CD4-positive, alpha-beta memory T cell (primary cell): ENCODE measurements at regions not wholly inside any gene's neighbourhood (a gene's known extent, or its start where the extent isn't known, plus 50 kb on each side); places are given as distances from the start of the nearest gene placed in this dataset.

ENCODE experiments used
- CTCF ChIA-PET: fragments of 350-600 bp; sonication (Branson Sonifier 250); formaldehyde crosslinking; loops from one replicate; lab custom pipeline; 2021; ENCODE audit warnings: inconsistent platforms; ENCODE audit not compliant: partially characterized antibody; lab: Charles Lee
- POLR2A ChIA-PET: fragments of 350-600 bp; sonication (Branson Sonifier 250); formaldehyde crosslinking; loops from one replicate; lab custom pipeline; 2021; ENCODE audit not compliant: partially characterized antibody; lab: Charles Lee
- DNase-seq, 5 donors: peaks; one replicate each; pipeline versions ENCODE4 v3.0.0 to v3.0.0-alpha.2; 2020 to 2022; ENCODE audit warnings: mixed read lengths in 1 of 5
- H3K27ac ChIP-seq: one replicate; pipeline ENCODE4 v1.7.0; 2013; ENCODE audit warnings: low read depth, low read length
- H3K27me3 ChIP-seq: 2 replicates; pipeline ENCODE4 v1.7.0; 2013; ENCODE audit warnings: mild to moderate bottlenecking, low read length, moderate library complexity; ENCODE audit not compliant: insufficient read depth
- H3K36me3 ChIP-seq: 2 replicates; pipeline ENCODE4 v1.7.0; 2013; ENCODE audit warnings: mild to moderate bottlenecking, low read length, moderate library complexity; ENCODE audit not compliant: insufficient read depth
- H3K4me1 ChIP-seq: 2 replicates; pipeline ENCODE4 v1.7.0; 2013; ENCODE audit warnings: mild to moderate bottlenecking, low read length, moderate library complexity; ENCODE audit not compliant: insufficient read depth
- H3K4me3 ChIP-seq, 2 donors: one replicate each; pipeline ENCODE4 v1.7.0; 2013; ENCODE audit warnings: low read length in 2 of 2, mild to moderate bottlenecking in 1 of 2
- H3K9me3 ChIP-seq, 2 donors: one replicate each; pipeline ENCODE4 v1.7.0; 2013; ENCODE audit warnings: low read length in 2 of 2, control low read depth in 1 of 2; ENCODE audit not compliant: control insufficient read depth in 1 of 2
- H3K27ac Mint-ChIP-seq, 7 donors: one replicate each; pipeline ENCODE4 v1.8.0; 2020 to 2021; ENCODE audit warnings: mixed read lengths in 7 of 7, mild to moderate bottlenecking in 6 of 7, inconsistent platforms in 3 of 7, moderate library complexity in 3 of 7
- H3K27me3 Mint-ChIP-seq, 2 donors: one replicate each; pipeline ENCODE4 v1.8.0; 2020 to 2021; ENCODE audit warnings: mixed read lengths in 2 of 2
- H3K36me3 Mint-ChIP-seq, 2 donors: one replicate each; pipeline ENCODE4 v1.8.0; 2020 to 2021; ENCODE audit warnings: mixed read lengths in 2 of 2, inconsistent platforms in 1 of 2, mild to moderate bottlenecking in 1 of 2
- H3K4me1 Mint-ChIP-seq, 4 donors: one replicate each; pipeline ENCODE4 v1.8.0; 2020 to 2021; ENCODE audit warnings: mixed read lengths in 4 of 4, mild to moderate bottlenecking in 1 of 4
- H3K4me3 Mint-ChIP-seq, 8 donors: one replicate each; pipeline ENCODE4 v1.8.0; 2020 to 2021; ENCODE audit warnings: mixed read lengths in 8 of 8, mild to moderate bottlenecking in 7 of 8, moderate library complexity in 6 of 8, inconsistent platforms in 3 of 8
- H3K9me3 Mint-ChIP-seq, 8 donors: one replicate each; pipeline ENCODE4 v1.8.0; 2020 to 2021; ENCODE audit warnings: mixed read lengths in 8 of 8, mild to moderate bottlenecking in 5 of 8, inconsistent platforms in 3 of 8, moderate library complexity in 1 of 8
- intact Hi-C: fragments of 100-400 bp; cut with micrococcal nuclease; formaldehyde crosslinking; loops from one replicate; pipeline ENCODE4 v1.15.1; 2023

DNA sequence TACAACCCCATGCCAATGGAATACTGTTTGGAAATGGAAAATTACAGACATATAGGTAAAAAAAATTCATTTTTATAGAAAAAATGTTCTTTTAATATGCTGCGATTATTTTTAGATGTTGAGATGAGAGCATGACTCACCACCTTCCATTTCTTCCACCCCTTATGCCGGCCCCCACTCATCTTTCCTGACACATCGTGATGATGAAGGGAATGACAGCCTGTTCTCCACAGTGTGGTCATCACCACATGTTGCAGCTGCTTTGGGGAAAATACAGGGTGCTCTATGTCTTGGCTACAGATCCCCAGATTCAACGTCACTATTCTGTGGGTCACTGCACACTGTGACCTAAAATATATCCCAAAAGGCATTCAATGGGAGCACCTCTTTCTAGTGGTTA, 916.2 kb downstream of the METTL15 start:
- intact Hi-C loops = no loop called here
- Histone ChIP-seq H3K9me3 (no peaks in the 10 kb centered on the region), H3K27ac (no peak overlapping the region), H3K27me3 (no peaks in the 10 kb centered on the region), H3K4me3 (no peak overlapping the region), H3K4me1 (no peaks in the 10 kb centered on the region), H3K36me3 (no peaks in the 10 kb centered on the region)
- Mint-ChIP-seq H3K36me3 (no peaks in the 10 kb centered on the region), H3K9me3 (peaks cover 6 to 42% (median 18%) of the 10 kb centered on the region in 8 donors), H3K4me1 (no peaks in the 10 kb centered on the region), H3K27ac (no peak overlapping the region), H3K27me3 (no peaks in the 10 kb centered on the region), H3K4me3 (no peak overlapping the region)
- no peak for DNase-seq
- ChIA-PET CTCF (no interaction called here), POLR2A (no interaction called here)

DNA sequence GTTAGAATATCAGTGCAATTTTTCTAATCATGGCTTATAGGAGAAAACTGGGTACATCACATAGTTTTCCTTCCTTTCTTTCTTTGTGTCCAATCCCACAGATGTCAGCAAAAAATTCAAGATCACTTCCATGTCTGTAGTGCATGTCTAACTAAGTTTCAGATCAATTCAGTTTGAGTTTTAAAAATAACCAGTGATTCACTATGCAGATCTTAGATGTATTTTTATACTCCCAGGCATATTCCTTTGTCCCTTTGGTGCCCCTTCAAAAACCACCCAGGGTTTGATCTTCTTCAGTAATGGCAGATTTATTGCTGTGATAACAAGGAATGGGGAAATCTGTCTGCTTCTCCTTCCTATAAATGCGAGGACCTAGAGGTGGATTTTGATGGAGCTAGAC, 915.6 kb downstream of the METTL15 start:
- no peaks in the 10 kb centered on the region for H3K27me3 Mint-ChIP-seq
- no peaks in the 10 kb centered on the region for H3K4me1 ChIP-seq
- peaks cover 2 to 35% (median 12%) of the 10 kb centered on the region in 8 donors for H3K9me3 Mint-ChIP-seq
- ChIA-PET CTCF (no interaction called here), POLR2A (no interaction called here)
- no peaks in the 10 kb centered on the region for H3K36me3 Mint-ChIP-seq
- H3K27ac ChIP-seq = no peak overlapping the region
- no peaks in the 10 kb centered on the region for H3K4me1 Mint-ChIP-seq
- no peaks in the 10 kb centered on the region for H3K27me3 ChIP-seq
- no peaks in the 10 kb centered on the region for H3K36me3 ChIP-seq
- H3K4me3 ChIP-seq = no peak overlapping the region
- DNase-seq = no peak
- intact Hi-C loops = no loop called here
- H3K27ac Mint-ChIP-seq = no peak overlapping the region
- no peak overlapping the region for H3K4me3 Mint-ChIP-seq
- no peaks in the 10 kb centered on the region for H3K9me3 ChIP-seq

DNA sequence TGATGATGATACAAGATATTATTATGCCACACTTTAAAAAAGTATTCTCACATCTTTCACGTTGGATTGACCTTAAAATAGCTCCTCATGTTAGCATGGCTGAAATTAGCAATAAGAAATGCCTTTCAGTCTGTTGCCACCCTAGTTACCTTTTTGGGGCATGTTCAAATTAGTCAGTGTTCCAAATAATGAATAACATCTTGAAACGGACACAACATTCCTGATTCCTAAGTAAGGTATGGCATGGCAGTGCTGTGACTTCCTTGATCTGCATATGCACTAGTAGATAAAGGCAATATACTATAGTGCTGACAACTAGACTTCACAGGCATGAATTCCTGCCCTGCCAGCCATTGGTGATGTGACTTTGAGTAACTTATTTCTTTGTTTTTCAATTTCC, 914.5 kb downstream of the METTL15 start:
- H3K4me3 ChIP-seq = no peak overlapping the region
- Mint-ChIP-seq H3K4me3 (no peak overlapping the region), H3K27ac (no peak overlapping the region), H3K36me3 (no peaks in the 10 kb centered on the region), H3K4me1 (no peaks in the 10 kb centered on the region), H3K9me3 (peaks cover 2 to 30% (median 11%) of the 10 kb centered on the region in 8 donors), H3K27me3 (no peaks in the 10 kb centered on the region)
- ChIA-PET POLR2A (no interaction called here), CTCF (no interaction called here)
- H3K27me3 ChIP-seq = no peaks in the 10 kb centered on the region
- H3K36me3 ChIP-seq = no peaks in the 10 kb centered on the region
- no peak overlapping the region for H3K27ac ChIP-seq
- H3K9me3 ChIP-seq = no peaks in the 10 kb centered on the region
- DNase-seq = no peak
- intact Hi-C loops = no loop called here
- no peaks in the 10 kb centered on the region for H3K4me1 ChIP-seq

DNA sequence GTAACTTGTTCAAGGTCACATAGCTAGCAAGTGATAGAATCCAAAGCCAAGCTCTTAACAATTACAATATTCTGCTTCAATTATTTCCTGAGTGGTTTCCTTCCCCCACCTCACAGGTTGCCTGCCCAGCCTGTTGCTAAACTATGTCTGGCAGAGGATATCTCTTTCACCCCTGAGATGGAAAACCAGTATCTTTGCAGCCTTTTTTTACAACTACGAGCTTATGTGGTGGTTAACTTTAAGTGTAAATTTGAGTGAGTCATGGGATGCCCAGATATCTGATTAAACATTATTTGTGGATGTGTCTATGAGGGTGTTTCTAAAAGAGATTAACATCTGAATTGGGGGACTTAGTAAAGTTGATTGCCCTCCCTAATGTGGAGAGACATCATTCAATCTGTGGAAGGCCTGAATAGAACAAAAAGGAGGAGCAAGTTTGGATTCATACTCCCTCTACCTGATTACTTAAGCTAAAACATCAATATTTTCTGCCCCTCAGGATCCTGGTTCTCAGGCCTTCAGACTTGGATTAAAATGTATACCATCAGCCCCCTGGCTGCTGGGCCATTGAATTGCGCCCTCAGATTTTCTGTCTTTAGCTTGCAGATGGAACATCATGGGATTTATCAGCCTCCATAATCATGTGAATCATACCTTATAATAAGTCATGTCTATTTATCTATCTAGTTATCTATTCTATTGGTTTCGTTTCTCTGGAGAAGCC, 911.9 kb downstream of the METTL15 start:
- no peak overlapping the region for H3K4me3 ChIP-seq
- H3K4me1 ChIP-seq = no peaks in the 10 kb centered on the region
- DNase-seq = no peak
- no peaks in the 10 kb centered on the region for H3K4me1 Mint-ChIP-seq
- no peaks in the 10 kb centered on the region for H3K9me3 ChIP-seq
- intact Hi-C loops = no loop called here
- no peak overlapping the region for H3K27ac Mint-ChIP-seq
- H3K27me3 ChIP-seq = no peaks in the 10 kb centered on the region
- ChIA-PET POLR2A (no interaction called here), CTCF (no interaction called here)
- no peaks in the 10 kb centered on the region for H3K27me3 Mint-ChIP-seq
- H3K9me3 Mint-ChIP-seq = peaks cover 2 to 28% (median 4%) of the 10 kb centered on the region in 8 donors
- no peaks in the 10 kb centered on the region for H3K36me3 Mint-ChIP-seq
- no peak overlapping the region for H3K27ac ChIP-seq
- no peaks in the 10 kb centered on the region for H3K36me3 ChIP-seq
- H3K4me3 Mint-ChIP-seq = no peak overlapping the region

DNA sequence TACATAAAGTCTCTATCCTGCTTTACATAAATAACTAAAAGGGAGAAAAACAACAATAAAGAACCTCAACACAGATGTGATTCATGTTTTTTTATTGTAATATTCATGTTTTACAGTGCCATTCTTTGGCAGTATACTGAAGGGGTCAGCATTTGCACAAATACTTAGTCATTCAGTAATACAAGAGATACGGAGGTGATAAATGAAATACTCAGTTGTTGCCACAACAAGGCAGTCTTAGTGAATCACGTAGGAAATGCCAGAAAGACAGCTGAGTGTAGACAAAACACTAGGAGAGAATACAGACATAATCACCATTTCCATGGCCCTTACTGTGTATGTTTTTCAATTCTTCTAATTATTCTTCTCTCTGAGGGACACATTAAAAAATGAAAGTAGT, 910.4 kb downstream of the METTL15 start:
- no peak overlapping the region for H3K4me3 ChIP-seq
- Mint-ChIP-seq H3K27me3 (no peaks in the 10 kb centered on the region), H3K27ac (no peak overlapping the region), H3K4me1 (no peaks in the 10 kb centered on the region), H3K9me3 (peaks cover 0 to 23% (median 4%) of the 10 kb centered on the region in 8 donors), H3K36me3 (no peaks in the 10 kb centered on the region), H3K4me3 (no peak overlapping the region)
- no peaks in the 10 kb centered on the region for H3K4me1 ChIP-seq
- intact Hi-C loops = no loop called here
- CTCF ChIA-PET = no interaction called here
- no peaks in the 10 kb centered on the region for H3K9me3 ChIP-seq
- POLR2A ChIA-PET = no interaction called here
- DNase-seq = no peak
- no peaks in the 10 kb centered on the region for H3K36me3 ChIP-seq
- H3K27ac ChIP-seq = no peak overlapping the region
- H3K27me3 ChIP-seq = no peaks in the 10 kb centered on the region

DNA sequence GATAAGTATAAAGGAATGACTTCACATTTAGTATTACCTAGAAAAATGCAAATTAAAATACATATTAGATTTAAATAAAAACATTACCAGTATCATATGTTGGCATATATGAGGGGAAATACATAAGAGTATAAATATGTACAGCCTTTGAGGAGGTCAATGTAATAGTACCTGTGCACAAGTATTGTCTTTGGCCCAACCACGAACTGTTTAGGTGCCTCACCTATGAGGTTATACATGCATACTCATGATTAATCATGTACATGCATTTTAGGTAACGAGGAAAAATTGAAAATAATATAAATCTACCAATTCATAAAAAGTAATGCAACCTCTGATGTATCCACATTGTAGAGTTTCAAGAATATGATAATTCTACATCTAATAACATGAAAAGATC, 909.8 kb downstream of the METTL15 start:
- Mint-ChIP-seq H3K27ac (no peak overlapping the region), H3K27me3 (no peaks in the 10 kb centered on the region), H3K36me3 (no peaks in the 10 kb centered on the region), H3K9me3 (peaks cover 0 to 19% (median 4%) of the 10 kb centered on the region in 8 donors), H3K4me1 (no peaks in the 10 kb centered on the region), H3K4me3 (no peak overlapping the region)
- Histone ChIP-seq H3K27me3 (no peaks in the 10 kb centered on the region), H3K27ac (no peak overlapping the region), H3K4me1 (no peaks in the 10 kb centered on the region), H3K36me3 (no peaks in the 10 kb centered on the region), H3K9me3 (no peaks in the 10 kb centered on the region), H3K4me3 (no peak overlapping the region)
- POLR2A ChIA-PET = no interaction called here
- no peak for DNase-seq
- CTCF ChIA-PET = no interaction called here
- intact Hi-C loops = no loop called here

DNA sequence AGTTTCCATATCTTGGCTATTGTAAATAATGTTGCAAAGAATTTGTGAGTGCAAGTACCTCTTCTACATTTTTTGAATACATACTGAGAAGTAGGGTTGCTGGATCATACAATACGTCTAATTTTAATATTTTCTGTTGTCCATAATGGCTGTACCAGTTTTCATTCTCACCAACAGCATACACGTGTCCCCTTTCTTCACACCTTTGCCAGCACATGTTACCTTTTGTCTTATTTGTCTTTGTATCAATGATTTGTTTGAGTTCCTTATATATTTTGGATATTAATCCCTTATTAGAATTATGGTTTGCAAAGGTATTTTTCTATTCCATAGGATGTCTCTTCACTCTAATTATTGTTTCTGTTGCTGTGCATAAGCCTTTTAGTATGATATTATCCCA, 904.3 kb downstream of the METTL15 start:
- no peak overlapping the region for H3K4me3 Mint-ChIP-seq
- Histone ChIP-seq H3K4me1 (no peaks in the 10 kb centered on the region), H3K27ac (no peak overlapping the region), H3K36me3 (no peaks in the 10 kb centered on the region), H3K4me3 (no peak overlapping the region), H3K9me3 (no peaks in the 10 kb centered on the region), H3K27me3 (no peaks in the 10 kb centered on the region)
- ChIA-PET CTCF (no interaction called here), POLR2A (no interaction called here)
- H3K9me3 Mint-ChIP-seq = peaks cover 0 to 17% (median 6%) of the 10 kb centered on the region in 8 donors
- no peak overlapping the region for H3K27ac Mint-ChIP-seq
- intact Hi-C loops = no loop called here
- no peaks in the 10 kb centered on the region for H3K4me1 Mint-ChIP-seq
- H3K36me3 Mint-ChIP-seq = no peaks in the 10 kb centered on the region
- no peak for DNase-seq
- H3K27me3 Mint-ChIP-seq = no peaks in the 10 kb centered on the region
